GM12872 (cell line): ENCODE measurements at regions not wholly inside any gene's neighbourhood (a gene's known extent, or its start where the extent isn't known, plus 50 kb on each side); places are given as distances from the start of the nearest gene placed in this dataset.

ENCODE experiments used
- TF ChIP-seq, protein P1 (sequence below): IDR thresholded peaks from 3 replicates; pipeline ENCODE4 v1.5.1; 2011; ENCODE audit warnings: low read depth, mild to moderate bottlenecking, low read length, moderate library complexity; ENCODE audit not compliant: insufficient read depth

GRCh38 chr19:5237939-5238480, 102.6 kb downstream of the PTPRS start:
- TF ChIP-seq, protein P1, sequence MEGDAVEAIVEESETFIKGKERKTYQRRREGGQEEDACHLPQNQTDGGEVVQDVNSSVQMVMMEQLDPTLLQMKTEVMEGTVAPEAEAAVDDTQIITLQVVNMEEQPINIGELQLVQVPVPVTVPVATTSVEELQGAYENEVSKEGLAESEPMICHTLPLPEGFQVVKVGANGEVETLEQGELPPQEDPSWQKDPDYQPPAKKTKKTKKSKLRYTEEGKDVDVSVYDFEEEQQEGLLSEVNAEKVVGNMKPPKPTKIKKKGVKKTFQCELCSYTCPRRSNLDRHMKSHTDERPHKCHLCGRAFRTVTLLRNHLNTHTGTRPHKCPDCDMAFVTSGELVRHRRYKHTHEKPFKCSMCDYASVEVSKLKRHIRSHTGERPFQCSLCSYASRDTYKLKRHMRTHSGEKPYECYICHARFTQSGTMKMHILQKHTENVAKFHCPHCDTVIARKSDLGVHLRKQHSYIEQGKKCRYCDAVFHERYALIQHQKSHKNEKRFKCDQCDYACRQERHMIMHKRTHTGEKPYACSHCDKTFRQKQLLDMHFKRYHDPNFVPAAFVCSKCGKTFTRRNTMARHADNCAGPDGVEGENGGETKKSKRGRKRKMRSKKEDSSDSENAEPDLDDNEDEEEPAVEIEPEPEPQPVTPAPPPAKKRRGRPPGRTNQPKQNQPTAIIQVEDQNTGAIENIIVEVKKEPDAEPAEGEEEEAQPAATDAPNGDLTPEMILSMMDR = no peak

DNA sequence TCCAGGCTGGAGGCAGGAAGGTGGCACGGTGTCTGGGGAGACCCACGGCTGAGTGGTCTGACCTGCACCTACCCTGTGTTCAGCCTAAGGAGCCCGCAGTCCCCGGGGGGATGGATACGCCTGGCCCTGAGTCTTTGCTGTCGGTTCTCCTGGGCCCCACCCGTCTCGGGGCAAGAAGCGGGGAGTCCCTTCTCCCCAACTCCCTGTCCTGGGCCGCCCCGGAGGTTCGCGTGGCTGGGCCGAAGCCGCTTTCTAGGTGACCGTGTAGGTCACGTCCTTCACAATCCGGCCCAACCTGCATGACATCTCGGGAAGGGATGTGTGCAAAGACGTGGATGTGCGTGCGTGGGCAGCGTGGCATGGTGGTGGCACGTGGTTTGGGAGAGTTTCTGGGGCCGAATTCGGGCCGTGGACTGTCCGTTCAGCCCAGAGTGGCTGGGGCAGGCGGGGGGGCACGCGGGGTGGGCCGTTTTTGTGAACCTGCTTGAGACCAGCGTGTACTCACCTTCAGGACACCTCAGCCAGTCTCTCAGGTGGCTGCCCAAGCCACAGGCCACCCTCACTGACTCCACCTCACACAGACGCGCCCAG, 103.3 kb downstream of the PTPRS start:
- TF ChIP-seq, protein P1 = no peak

GRCh38 chr19:5235458-5236219, 105.0 kb downstream of the PTPRS start:
- TF ChIP-seq, protein P1 = no peak

GRCh38 chr19:5234412-5234811, 106.2 kb downstream of the PTPRS start:
- TF ChIP-seq, protein P1 = no peak

GRCh38 chr19:5232798-5233505, 107.7 kb downstream of the PTPRS start:
- TF ChIP-seq, protein P1 = no peak

DNA sequence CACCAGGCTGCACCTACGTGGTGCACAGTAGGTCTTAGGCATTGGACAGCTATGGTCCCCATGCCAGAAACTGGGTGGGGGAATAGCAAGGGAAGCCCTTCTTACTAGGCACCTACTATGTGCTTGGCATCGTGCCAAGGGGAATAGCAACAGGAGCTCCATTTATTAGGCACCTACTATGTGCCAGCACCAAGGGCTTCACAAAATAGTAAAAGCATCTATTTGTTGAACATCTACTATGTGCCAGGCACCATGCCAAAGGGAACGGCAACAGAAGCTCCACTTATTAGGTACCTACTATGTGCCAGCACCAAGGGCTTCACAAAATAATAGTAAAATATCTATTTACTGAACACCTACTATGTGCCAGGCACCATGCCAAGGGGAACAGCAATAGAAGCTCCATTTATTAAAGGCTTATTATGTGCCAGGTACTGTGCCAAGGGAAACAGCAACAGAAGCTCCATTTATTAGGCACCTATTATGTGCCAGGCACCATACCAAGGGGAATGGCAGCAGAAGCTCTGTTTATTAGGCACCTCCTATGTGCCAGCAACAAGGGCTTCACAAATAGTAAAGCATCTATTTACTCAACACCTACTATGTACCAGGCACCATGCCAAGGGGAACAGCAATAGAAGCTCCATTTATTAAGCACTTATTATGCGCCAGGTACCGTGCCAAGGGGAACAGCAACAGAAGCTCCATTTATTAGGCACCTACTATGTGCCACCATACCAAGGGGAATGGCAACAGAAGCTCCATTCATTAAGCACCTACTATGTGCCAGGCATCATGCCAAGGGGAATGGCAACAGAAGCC, 108.5 kb downstream of the PTPRS start:
- TF ChIP-seq, protein P1 = no peak
